Esophagus (tissue), 2 donors: ENCODE measurements at regions not wholly inside any gene's neighbourhood (a gene's known extent, or its start where the extent isn't known, plus 50 kb on each side); places are given as distances from the start of the nearest gene placed in this dataset.

Source experiments
- H3K27ac ChIP-seq, 2 donors: one replicate each; pipeline ENCODE4 v1.5.1; 2013; ENCODE audit warnings: low read depth in 2 of 2, mild to moderate bottlenecking in 2 of 2, inconsistent platforms in 1 of 2, low read length in 1 of 2, moderate library complexity in 1 of 2
- H3K27me3 ChIP-seq, 2 donors: one replicate each; pipeline ENCODE4 v1.6.1; 2013; ENCODE audit warnings: low read length in 2 of 2, control low read depth in 1 of 2, mild to moderate bottlenecking in 1 of 2; ENCODE audit not compliant: insufficient read depth in 2 of 2, control insufficient read depth in 1 of 2
- H3K36me3 ChIP-seq, 2 donors: one replicate each; pipeline ENCODE4 v1.6.1; 2013; ENCODE audit warnings: low read length in 1 of 2; ENCODE audit not compliant: control insufficient read depth in 2 of 2, insufficient read depth in 2 of 2
- H3K4me1 ChIP-seq, 2 donors: one replicate each; pipeline ENCODE4 v1.6.1; 2013; ENCODE audit warnings: low read length in 1 of 2; ENCODE audit not compliant: control insufficient read depth in 2 of 2, insufficient read depth in 2 of 2
- H3K4me3 ChIP-seq, 2 donors: one replicate each; pipeline ENCODE4 v1.5.1; 2013; ENCODE audit warnings: low read length in 2 of 2, mild to moderate bottlenecking in 2 of 2, low read depth in 1 of 2, moderate library complexity in 1 of 2
- H3K9me3 ChIP-seq, 2 donors: one replicate each; pipeline ENCODE4 v1.6.1; 2013; ENCODE audit warnings: mild to moderate bottlenecking in 2 of 2, low read depth in 1 of 2, low read length in 1 of 2, moderate library complexity in 1 of 2; ENCODE audit not compliant: control insufficient read depth in 2 of 2, insufficient read depth in 1 of 2
- WGBS, 2 donors: extraction: QIAGEN DNeasy Blood & Tissue Kit; methylation state at CpG; one replicate each; pipeline ENCODE4 v1.1.7; 2013; 5-methylcytosine and 5-hydroxymethylcytosine counted together
- donor health status: healthy with polysubstance abuse.
- donor health status: Bipolar disorder and iron deficiency.

GRCh38 chr12:31214626-31215517 lies 111.1 kb downstream of the SINHCAF start:
- Histone ChIP-seq H3K4me3 (no peak overlapping the region), H3K27ac (no peak overlapping the region), H3K27me3 (no peaks in the 10 kb centered on the region), H3K36me3 (no peaks in the 10 kb centered on the region), H3K9me3 (no peaks in the 10 kb centered on the region), H3K4me1 (peaks cover 4 to 15% of the 10 kb centered on the region in 2 donors)
- WGBS, 2 donors: 83% methylated on average over 7 of the region's 7 CpGs

GRCh38 chr12:31215518-31216232 lies 110.3 kb downstream of the SINHCAF start:
- no peaks in the 10 kb centered on the region for H3K36me3 ChIP-seq
- H3K9me3 ChIP-seq: no peaks in the 10 kb centered on the region
- no peak overlapping the region for H3K4me3 ChIP-seq
- WGBS, 2 donors: 56 to 58% methylated on average over 6 of the region's 6 CpGs
- H3K4me1 ChIP-seq: peaks cover 4 to 15% of the 10 kb centered on the region in 2 donors
- H3K27me3 ChIP-seq: no peaks in the 10 kb centered on the region
- H3K27ac ChIP-seq: no peak overlapping the region

GRCh38 chr12:31216479-31216878 lies 109.5 kb downstream of the SINHCAF start:
- Histone ChIP-seq H3K4me1 (peaks cover 4 to 17% of the 10 kb centered on the region in 2 donors), H3K27ac (no peak overlapping the region), H3K9me3 (no peaks in the 10 kb centered on the region), H3K4me3 (no peak overlapping the region), H3K36me3 (no peaks in the 10 kb centered on the region), H3K27me3 (no peaks in the 10 kb centered on the region)
- 80 to 82% methylated on average over 2 of the region's 2 CpGs for WGBS, 2 donors

GRCh38 chr12:31217356-31218130 lies 108.4 kb downstream of the SINHCAF start:
- WGBS, 2 donors: 70 to 72% methylated on average over 19 of the region's 19 CpGs
- Histone ChIP-seq H3K27ac (no peak overlapping the region), H3K27me3 (no peaks in the 10 kb centered on the region), H3K4me1 (peaks cover 4 to 17% of the 10 kb centered on the region in 2 donors), H3K4me3 (no peak overlapping the region), H3K36me3 (no peaks in the 10 kb centered on the region), H3K9me3 (no peaks in the 10 kb centered on the region)

GRCh38 chr12:31218203-31219025 lies 107.5 kb downstream of the SINHCAF start:
- H3K4me3 ChIP-seq: no peak overlapping the region
- no peaks in the 10 kb centered on the region for H3K36me3 ChIP-seq
- H3K27me3 ChIP-seq: no peaks in the 10 kb centered on the region
- no peak overlapping the region for H3K27ac ChIP-seq
- H3K9me3 ChIP-seq: no peaks in the 10 kb centered on the region
- peaks cover 4 to 17% of the 10 kb centered on the region in 2 donors for H3K4me1 ChIP-seq
- WGBS, 2 donors: 64 to 77% methylated on average over 9 of the region's 9 CpGs

- Histone ChIP-seq H3K27ac (no peak overlapping the region), H3K9me3 (no peaks in the 10 kb centered on the region), H3K36me3 (no peaks in the 10 kb centered on the region), H3K4me3 (no peak overlapping the region), H3K4me1 (peaks cover 4 to 17% of the 10 kb centered on the region in 2 donors), H3K27me3 (no peaks in the 10 kb centered on the region)
- 92% methylated on average over 9 of the region's 9 CpGs for WGBS, 2 donors
Measured at GRCh38 chr12:31219521-31219920, 106.4 kb downstream of the SINHCAF start.

GRCh38 chr12:31220061-31220460 lies 105.9 kb downstream of the SINHCAF start:
- Histone ChIP-seq H3K9me3 (no peaks in the 10 kb centered on the region), H3K4me3 (no peak overlapping the region), H3K36me3 (no peaks in the 10 kb centered on the region), H3K4me1 (peaks cover 4 to 15% of the 10 kb centered on the region in 2 donors), H3K27ac (no peak overlapping the region), H3K27me3 (no peaks in the 10 kb centered on the region)
- 64 to 74% methylated on average over 7 of the region's 7 CpGs for WGBS, 2 donors

GRCh38 chr12:31220633-31221550 lies 105.1 kb downstream of the SINHCAF start:
- Histone ChIP-seq H3K36me3 (no peaks in the 10 kb centered on the region), H3K27me3 (no peaks in the 10 kb centered on the region), H3K9me3 (no peaks in the 10 kb centered on the region), H3K4me3 (no peak overlapping the region), H3K27ac (no peak overlapping the region), H3K4me1 (peaks cover 0 to 9% of the 10 kb centered on the region in 2 donors)
- 66 to 77% methylated on average over 8 of the region's 8 CpGs for WGBS, 2 donors
